ENCODE measurements at regions not wholly inside any gene's neighbourhood (a gene's known extent, or its start where the extent isn't known, plus 50 kb on each side); places are given as distances from the start of the nearest gene placed in this dataset.

DNA sequence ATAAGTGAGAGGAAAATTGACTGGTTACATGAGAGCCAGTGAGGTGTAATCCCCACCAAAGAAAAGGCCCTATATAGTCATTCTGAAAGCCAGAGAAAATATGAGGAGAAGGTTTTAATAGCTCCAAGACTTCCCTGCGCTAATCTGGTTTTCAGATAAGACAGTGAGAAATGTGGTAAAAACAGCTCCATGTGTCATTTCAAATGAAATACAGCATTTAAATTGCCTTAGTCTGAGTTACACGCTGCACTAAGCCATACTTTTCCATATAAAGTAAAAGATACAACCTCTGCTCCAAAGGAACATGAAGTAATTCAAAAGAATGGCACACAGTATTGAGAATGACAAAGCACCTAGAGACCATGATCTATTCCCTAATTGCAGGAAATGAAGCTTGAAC lies 378.0 kb upstream of the PDE4D start:
- no peak for TF ChIP-seq SPI1 (IDR thresholded peaks at IDR 0.05; ENCODE audit: low read depth, low read length)
- no peak for TF ChIP-seq PAX5 (IDR thresholded peaks at IDR 0.05; ENCODE audit: insufficient read depth, low read length, severe bottlenecking)
- TF ChIP-seq POLR2A (IDR thresholded peaks at IDR 0.05; ENCODE audit: low read depth, low read length) = no peak
- no peak for TF ChIP-seq POLR2AphosphoS5 (IDR thresholded peaks at IDR 0.05; ENCODE audit: low read depth, low read length)
- no peak for TF ChIP-seq POU2F2 (IDR thresholded peaks at IDR 0.05; ENCODE audit: low read depth, low read length)
- no peak for TF ChIP-seq TAF1 (IDR thresholded peaks at IDR 0.05; ENCODE audit: low read depth, low read length)
- no peak for FAIRE-seq

DNA sequence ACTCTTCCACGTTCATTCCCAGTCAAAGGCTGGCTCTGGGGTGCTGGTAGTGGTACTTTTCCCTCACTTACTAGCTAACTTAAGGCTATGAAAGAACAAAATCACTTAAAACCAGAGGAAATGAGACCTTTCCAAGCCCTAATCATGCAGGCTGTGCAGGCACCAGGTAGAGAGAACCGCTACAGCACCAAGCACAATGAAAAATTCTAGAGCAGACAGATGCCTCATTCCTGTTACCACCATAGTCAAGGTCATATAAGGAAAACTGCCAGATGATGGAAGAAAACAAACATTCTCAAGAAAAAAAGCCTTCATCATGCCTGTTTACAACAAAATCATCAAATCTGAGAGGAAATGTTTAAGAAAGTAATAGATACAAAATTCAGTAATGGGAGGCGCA lies 374.4 kb upstream of the PDE4D start:
- no peak for FAIRE-seq
- TF ChIP-seq POU2F2 (IDR thresholded peaks at IDR 0.05; ENCODE audit: low read depth, low read length) (no peak), SPI1 (IDR thresholded peaks at IDR 0.05; ENCODE audit: low read depth, low read length) (no peak), TAF1 (IDR thresholded peaks at IDR 0.05; ENCODE audit: low read depth, low read length) (no peak), PAX5 (IDR thresholded peaks at IDR 0.05; ENCODE audit: insufficient read depth, low read length, severe bottlenecking) (no peak), POLR2A (IDR thresholded peaks at IDR 0.05; ENCODE audit: low read depth, low read length) (no peak), POLR2AphosphoS5 (IDR thresholded peaks at IDR 0.05; ENCODE audit: low read depth, low read length) (no peak)
- no peak for DNase-seq (ENCODE audit: insufficient read length, low spot score)

More for the DNA sequence above, 378.0 kb upstream of the PDE4D start:
- no peak for DNase-seq (ENCODE audit: insufficient read length, low spot score)

DNA sequence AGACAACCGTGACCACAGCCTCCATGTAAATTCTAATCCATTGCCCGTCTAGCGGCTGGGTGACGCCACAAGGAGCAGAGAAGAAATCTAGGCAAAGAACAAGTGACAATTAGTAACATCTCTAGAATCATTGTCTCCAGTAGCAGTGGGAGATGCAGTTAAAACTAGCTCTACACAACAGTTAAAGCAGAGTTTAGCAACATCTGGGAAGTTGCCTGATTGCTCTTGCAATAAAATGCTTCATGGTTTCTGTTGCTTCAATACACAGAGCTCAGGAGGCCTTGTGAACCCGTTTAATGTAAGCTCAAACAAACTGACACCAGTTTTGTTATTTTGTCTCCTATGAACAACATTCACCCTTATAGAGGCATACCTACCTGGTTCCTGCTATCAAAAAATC lies 369.8 kb upstream of the PDE4D start:
- DNase-seq (ENCODE audit: insufficient read length, low spot score) = no peak
- FAIRE-seq = no peak
- TF ChIP-seq POLR2A (IDR thresholded peaks at IDR 0.05; ENCODE audit: low read depth, low read length) = no peak
- TF ChIP-seq PAX5 (IDR thresholded peaks at IDR 0.05; ENCODE audit: insufficient read depth, low read length, severe bottlenecking) = no peak
- no peak for TF ChIP-seq POLR2AphosphoS5 (IDR thresholded peaks at IDR 0.05; ENCODE audit: low read depth, low read length)
- TF ChIP-seq SPI1 (IDR thresholded peaks at IDR 0.05; ENCODE audit: low read depth, low read length) = no peak
- no peak for TF ChIP-seq TAF1 (IDR thresholded peaks at IDR 0.05; ENCODE audit: low read depth, low read length)
- TF ChIP-seq POU2F2 (IDR thresholded peaks at IDR 0.05; ENCODE audit: low read depth, low read length) = no peak

DNA sequence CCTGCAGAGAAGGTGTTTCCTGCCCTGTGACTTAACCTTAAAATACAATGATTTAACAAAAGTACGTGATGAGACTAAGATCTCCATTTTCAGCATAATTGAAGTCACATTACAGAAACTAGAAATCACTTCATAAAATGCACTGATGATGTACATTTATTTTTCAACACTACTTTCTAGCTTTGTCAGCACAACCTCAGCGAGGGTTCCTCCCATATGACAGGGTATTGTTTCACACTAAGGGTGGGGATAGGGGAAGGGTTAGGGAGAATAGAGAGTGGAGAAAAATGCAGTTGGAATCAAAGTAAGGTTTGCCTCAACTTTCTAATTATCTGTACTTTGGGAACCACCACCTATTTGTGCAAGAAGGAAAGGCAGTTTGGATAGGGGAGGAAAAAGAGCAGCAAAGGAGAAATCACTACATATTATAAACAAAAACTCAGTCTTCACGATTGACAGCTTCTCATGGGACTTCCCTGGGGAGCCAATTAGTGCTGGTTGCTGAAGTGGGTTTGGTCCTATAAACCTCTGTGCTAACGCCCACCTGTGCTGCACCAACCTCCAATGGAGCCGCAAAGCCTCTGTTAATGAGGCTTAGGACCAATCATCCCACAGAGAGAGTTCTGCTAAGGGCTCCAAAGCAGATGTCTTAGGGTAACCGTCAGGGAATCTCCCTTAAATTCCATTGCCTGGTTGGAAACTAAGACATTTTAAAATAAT lies 369.2 kb upstream of the PDE4D start:
- DNase-seq (ENCODE audit: insufficient read length, low spot score) (no peak), FAIRE-seq (no peak)
- TF ChIP-seq PAX5 (IDR thresholded peaks at IDR 0.05; ENCODE audit: insufficient read depth, low read length, severe bottlenecking) (no peak), POU2F2 (IDR thresholded peaks at IDR 0.05; ENCODE audit: low read depth, low read length) (no peak), TAF1 (IDR thresholded peaks at IDR 0.05; ENCODE audit: low read depth, low read length) (no peak), POLR2A (IDR thresholded peaks at IDR 0.05; ENCODE audit: low read depth, low read length) (no peak), SPI1 (IDR thresholded peaks at IDR 0.05; ENCODE audit: low read depth, low read length) (no peak), POLR2AphosphoS5 (IDR thresholded peaks at IDR 0.05; ENCODE audit: low read depth, low read length) (no peak)

DNA sequence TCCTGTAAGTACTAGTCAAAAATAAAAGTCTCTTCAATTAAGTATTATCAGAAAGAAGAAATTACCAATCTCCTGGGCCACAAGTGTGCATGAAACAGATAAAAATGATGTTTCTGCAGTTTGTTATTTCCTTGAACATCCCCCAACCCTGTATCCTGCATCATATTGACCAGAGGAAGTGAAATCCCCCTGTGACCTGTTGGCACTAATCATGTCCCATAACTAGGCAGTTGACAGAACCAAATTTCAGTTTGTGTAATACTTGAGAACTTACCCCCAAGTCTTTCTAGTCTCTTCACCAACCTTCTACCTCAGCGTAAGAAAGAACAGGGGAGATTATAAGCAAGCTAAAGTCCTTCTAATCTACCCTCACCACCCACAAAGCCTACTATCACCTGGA lies 368.2 kb upstream of the PDE4D start:
- DNase-seq (ENCODE audit: insufficient read length, low spot score) (no peak), FAIRE-seq (no peak)

DNA sequence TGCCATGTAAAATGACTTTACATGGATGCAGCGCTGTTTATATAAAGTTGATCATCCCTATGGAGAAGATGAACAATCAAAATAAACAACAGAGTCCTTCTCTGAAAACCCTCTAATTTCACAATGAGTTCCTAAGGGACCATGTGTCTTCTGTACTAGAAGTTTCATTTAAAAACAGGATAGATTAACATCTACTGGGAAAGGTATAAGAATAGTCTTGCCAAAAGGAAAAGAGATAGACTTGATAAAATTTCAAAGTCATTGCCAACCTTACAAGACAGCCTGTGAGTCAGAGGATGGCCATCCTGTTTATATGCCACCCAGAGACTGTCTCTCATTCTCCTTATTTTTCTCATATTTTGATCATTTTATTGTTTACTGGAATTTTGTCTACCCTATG lies 367.1 kb upstream of the PDE4D start:
- TF ChIP-seq POLR2A (IDR thresholded peaks at IDR 0.05; ENCODE audit: low read depth, low read length) (no peak), SPI1 (IDR thresholded peaks at IDR 0.05; ENCODE audit: low read depth, low read length) (no peak), TAF1 (IDR thresholded peaks at IDR 0.05; ENCODE audit: low read depth, low read length) (no peak), POLR2AphosphoS5 (IDR thresholded peaks at IDR 0.05; ENCODE audit: low read depth, low read length) (no peak), PAX5 (IDR thresholded peaks at IDR 0.05; ENCODE audit: insufficient read depth, low read length, severe bottlenecking) (no peak), POU2F2 (IDR thresholded peaks at IDR 0.05; ENCODE audit: low read depth, low read length) (no peak)
- FAIRE-seq = no peak
- no peak for DNase-seq (ENCODE audit: insufficient read length, low spot score)

More for the DNA sequence above, 368.2 kb upstream of the PDE4D start:
- TF ChIP-seq SPI1 (IDR thresholded peaks at IDR 0.05; ENCODE audit: low read depth, low read length) = peak; percentile 25; the same call in 1 of the 2 replicates
- TF ChIP-seq TAF1 (IDR thresholded peaks at IDR 0.05; ENCODE audit: low read depth, low read length) = no peak

DNA sequence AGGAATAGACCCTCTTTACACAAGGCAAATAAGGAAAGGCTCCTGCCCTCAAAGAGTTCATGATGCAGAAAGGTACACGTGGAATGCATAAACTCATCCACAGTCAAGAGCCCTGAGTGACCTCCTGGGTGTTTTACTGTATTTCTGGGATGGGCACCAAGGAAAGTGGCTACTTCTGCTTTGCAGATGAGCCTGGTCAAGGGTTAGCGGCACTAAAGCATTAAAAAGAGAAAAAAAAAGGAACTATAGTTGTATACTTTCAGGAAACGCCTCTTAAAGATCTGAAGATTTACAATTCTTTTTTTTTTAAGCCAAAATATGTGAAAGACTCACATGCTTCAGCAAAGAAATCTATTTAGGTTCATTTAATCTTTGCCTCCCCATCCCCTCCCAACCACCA lies 366.2 kb upstream of the PDE4D start:
- TF ChIP-seq POU2F2 (IDR thresholded peaks at IDR 0.05; ENCODE audit: low read depth, low read length) = no peak
- TF ChIP-seq POLR2A (IDR thresholded peaks at IDR 0.05; ENCODE audit: low read depth, low read length) = no peak
- TF ChIP-seq POLR2AphosphoS5 (IDR thresholded peaks at IDR 0.05; ENCODE audit: low read depth, low read length) = no peak
- TF ChIP-seq PAX5 (IDR thresholded peaks at IDR 0.05; ENCODE audit: insufficient read depth, low read length, severe bottlenecking) = no peak
- no peak for TF ChIP-seq TAF1 (IDR thresholded peaks at IDR 0.05; ENCODE audit: low read depth, low read length)
- no peak for TF ChIP-seq SPI1 (IDR thresholded peaks at IDR 0.05; ENCODE audit: low read depth, low read length)
- FAIRE-seq (no peak), DNase-seq (ENCODE audit: insufficient read length, low spot score) (no peak)

DNA sequence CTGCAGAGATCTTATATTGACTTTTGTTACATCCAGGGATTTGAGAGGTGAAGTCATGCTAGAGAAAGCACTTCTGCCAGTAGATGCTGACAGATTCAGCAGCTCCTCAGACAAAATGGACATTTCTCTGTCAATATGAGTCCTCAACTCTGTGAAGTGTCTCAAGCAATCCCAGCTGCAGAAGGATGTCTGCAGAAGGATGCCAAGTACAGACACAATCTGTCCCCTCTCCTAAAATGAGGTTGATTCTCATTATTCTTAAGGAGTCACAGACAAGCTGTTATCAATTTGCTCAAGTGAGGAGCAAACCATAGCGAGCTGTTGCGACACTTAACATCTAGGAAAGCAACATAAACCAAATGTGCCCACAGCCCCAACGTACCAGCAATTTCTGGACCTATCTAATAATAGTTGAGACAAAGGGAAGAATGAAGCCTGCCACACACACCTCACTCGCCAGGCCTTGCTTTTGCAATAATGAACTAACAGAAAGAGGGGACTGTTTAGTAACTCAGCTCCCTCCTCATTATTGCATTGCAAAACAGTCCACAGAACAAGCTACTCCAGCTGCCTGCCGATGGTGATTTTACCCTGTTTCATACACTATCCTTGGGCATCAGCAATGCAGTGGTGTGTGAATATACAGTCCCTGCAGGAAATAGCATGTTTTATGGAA lies 364.2 kb upstream of the PDE4D start:
- no peak for FAIRE-seq
- TF ChIP-seq SPI1 (IDR thresholded peaks at IDR 0.05; ENCODE audit: low read depth, low read length) = no peak
- no peak for TF ChIP-seq POU2F2 (IDR thresholded peaks at IDR 0.05; ENCODE audit: low read depth, low read length)
- TF ChIP-seq POLR2A (IDR thresholded peaks at IDR 0.05; ENCODE audit: low read depth, low read length) = no peak
- no peak for TF ChIP-seq PAX5 (IDR thresholded peaks at IDR 0.05; ENCODE audit: insufficient read depth, low read length, severe bottlenecking)
- no peak for TF ChIP-seq TAF1 (IDR thresholded peaks at IDR 0.05; ENCODE audit: low read depth, low read length)
- TF ChIP-seq POLR2AphosphoS5 (IDR thresholded peaks at IDR 0.05; ENCODE audit: low read depth, low read length) = no peak
- DNase-seq (ENCODE audit: insufficient read length, low spot score) = no peak

DNA sequence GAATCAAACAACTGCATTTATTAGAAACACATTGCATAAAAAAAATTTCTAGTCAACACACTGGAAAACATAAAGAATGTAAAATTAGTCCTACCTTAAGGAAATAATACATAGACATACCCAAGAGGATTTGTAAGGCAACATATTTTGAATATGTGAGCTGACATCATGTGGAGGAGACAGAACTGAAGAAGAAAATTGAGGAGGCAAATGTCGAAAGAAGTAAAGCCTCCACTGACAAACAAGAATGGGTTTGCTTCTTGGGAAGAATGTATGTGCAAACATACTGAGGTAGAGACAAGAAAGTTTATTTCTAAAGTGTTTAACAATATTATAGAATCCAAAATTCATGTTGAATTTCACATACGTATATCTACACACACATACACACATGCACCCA lies 363.0 kb upstream of the PDE4D start:
- DNase-seq (ENCODE audit: insufficient read length, low spot score) (no peak), FAIRE-seq (no peak)
- no peak for TF ChIP-seq SPI1 (IDR thresholded peaks at IDR 0.05; ENCODE audit: low read depth, low read length)
- TF ChIP-seq POLR2AphosphoS5 (IDR thresholded peaks at IDR 0.05; ENCODE audit: low read depth, low read length) = no peak
- TF ChIP-seq POLR2A (IDR thresholded peaks at IDR 0.05; ENCODE audit: low read depth, low read length) = no peak
- no peak for TF ChIP-seq TAF1 (IDR thresholded peaks at IDR 0.05; ENCODE audit: low read depth, low read length)

All from GM12891 (cell line).